SK-N-MC (cell line): ENCODE measurements at regions not wholly inside any gene's neighbourhood (a gene's known extent, or its start where the extent isn't known, plus 50 kb on each side); places are given as distances from the start of the nearest gene placed in this dataset.

Experiments
- DNase-seq: peaks from one replicate; pipeline ENCODE4 v3.0.0-alpha.2; 2011; ENCODE audit warnings: low read depth, low spot score
- H3K27ac ChIP-seq: fragments of 200-600 bp; sonication (generic); 2 replicates; pipeline ENCODE4 v1.5.1; 2016; ENCODE audit warnings: mixed run types
- H3K36me3 ChIP-seq: fragments of 200-600 bp; sonication (generic); 2 replicates; pipeline ENCODE4 v1.6.1; 2017; ENCODE audit warnings: antibody characterized with exemption, low read length, mixed read lengths; ENCODE audit not compliant: insufficient read depth
- H3K4me3 ChIP-seq: fragments of 200-600 bp; sonication (generic); 2 replicates; pipeline ENCODE4 v1.5.1; 2016
- H3K9ac ChIP-seq: fragments of 200-600 bp; sonication (generic); 2 replicates; pipeline ENCODE4 v1.8.0; 2017; ENCODE audit warnings: mixed run types, mixed read lengths; ENCODE audit not compliant: insufficient read length
- H3K9me3 ChIP-seq: fragments of 200-600 bp; sonication (generic); 2 replicates; pipeline ENCODE4 v1.6.1; 2017; ENCODE audit warnings: low read depth, mild to moderate bottlenecking, antibody characterized with exemption, low read length, moderate library complexity, mixed read lengths
- EZH2 ChIP-seq: fragments of 200-600 bp; sonication (generic); IDR thresholded peaks from one replicate; pipeline ENCODE4 v1.6.1; 2017; ENCODE audit warnings: antibody characterized with exemption
- FOXP2 ChIP-seq: optimal IDR thresholded peaks from 2 replicates; pipeline ENCODE3; 2011; ENCODE audit warnings: mild to moderate bottlenecking, moderate library complexity; ENCODE audit not compliant: insufficient read depth; ENCODE audit errors: extremely low read length, control extremely low read depth
- POLR2AphosphoS5 ChIP-seq: IDR thresholded peaks from 2 replicates; pipeline ENCODE4 v1.6.1; 2012; ENCODE audit warnings: mild to moderate bottlenecking, low read depth, low read length, borderline replicate concordance

DNA sequence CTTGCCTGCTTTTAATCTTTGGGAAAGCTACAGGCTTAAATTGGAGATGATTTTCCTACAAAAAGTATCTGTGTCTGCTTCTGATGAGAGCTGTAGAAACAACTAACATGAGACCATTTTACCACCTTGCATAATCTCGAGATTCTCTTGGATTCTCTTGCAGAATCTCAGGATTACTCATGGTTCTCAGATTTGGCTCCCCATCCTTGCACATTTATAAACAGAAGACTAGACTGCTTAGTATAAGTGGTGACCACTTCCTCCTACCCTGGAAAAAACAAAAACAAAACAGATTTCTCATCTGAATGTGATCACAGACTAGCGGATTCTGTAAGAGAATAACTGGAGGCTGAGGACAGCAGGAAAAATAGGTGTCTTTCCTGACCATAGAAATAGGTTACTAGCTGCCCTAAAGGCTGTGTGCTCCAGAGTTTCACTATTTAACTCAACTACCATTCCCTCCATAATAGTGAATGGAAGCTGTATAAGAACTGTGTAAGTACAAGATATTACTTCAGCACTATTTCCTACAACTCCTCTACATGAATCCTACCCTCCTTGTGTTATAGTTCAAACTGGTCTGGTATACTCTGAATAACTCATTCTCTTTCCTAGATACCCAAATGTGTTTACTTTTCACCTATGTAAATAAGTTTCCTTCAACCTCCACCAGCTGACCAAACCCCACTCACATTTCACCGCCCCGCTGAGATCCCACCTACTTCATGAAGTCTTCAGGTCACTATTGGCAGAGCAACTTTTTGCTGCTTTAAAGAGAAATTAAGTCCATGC, 122.2 kb upstream of the C2CD4B start:
- TF ChIP-seq POLR2AphosphoS5, result no peak
- no peak for TF ChIP-seq EZH2
- no peak for TF ChIP-seq FOXP2
- no peak overlapping the region for H3K9ac ChIP-seq
- no peak for DNase-seq
- no peak overlapping the region for H3K27ac ChIP-seq
- no peaks in the 10 kb centered on the region for H3K36me3 ChIP-seq
- H3K4me3 ChIP-seq, result no peak overlapping the region
- no peaks in the 10 kb centered on the region for H3K9me3 ChIP-seq

GRCh38 chr15:62288361-62289017, 123.4 kb upstream of the C2CD4B start:
- Histone ChIP-seq H3K27ac (no peak overlapping the region), H3K4me3 (no peak overlapping the region), H3K9me3 (no peaks in the 10 kb centered on the region), H3K9ac (no peak overlapping the region), H3K36me3 (no peaks in the 10 kb centered on the region)
- DNase-seq, result no peak
- no peak for TF ChIP-seq POLR2AphosphoS5
- TF ChIP-seq EZH2, result no peak
- TF ChIP-seq FOXP2, result no peak

GRCh38 chr15:62291262-62291661, 126.2 kb upstream of the C2CD4B start:
- Histone ChIP-seq H3K9me3 (no peaks in the 10 kb centered on the region), H3K27ac (no peak overlapping the region), H3K9ac (no peak overlapping the region), H3K4me3 (no peak overlapping the region), H3K36me3 (no peaks in the 10 kb centered on the region)
- DNase-seq, result no peak
- no peak for TF ChIP-seq POLR2AphosphoS5
- TF ChIP-seq FOXP2, result no peak
- no peak for TF ChIP-seq EZH2

- H3K9ac ChIP-seq, result no peak overlapping the region
- no peaks in the 10 kb centered on the region for H3K36me3 ChIP-seq
- H3K4me3 ChIP-seq, result no peak overlapping the region
- H3K9me3 ChIP-seq, result no peaks in the 10 kb centered on the region
- DNase-seq, result no peak
- TF ChIP-seq POLR2AphosphoS5 (no peak), EZH2 (no peak), FOXP2 (no peak)
- no peak overlapping the region for H3K27ac ChIP-seq
Observed at GRCh38 chr15:62296756-62297507, 131.8 kb upstream of the C2CD4B start.

- Histone ChIP-seq H3K9ac (no peak overlapping the region), H3K36me3 (no peaks in the 10 kb centered on the region), H3K9me3 (no peaks in the 10 kb centered on the region), H3K27ac (no peak overlapping the region), H3K4me3 (no peak overlapping the region)
- TF ChIP-seq EZH2, result no peak
- DNase-seq, result no peak
Observed at GRCh38 chr15:62297522-62297921, 132.4 kb upstream of the C2CD4B start.

DNA sequence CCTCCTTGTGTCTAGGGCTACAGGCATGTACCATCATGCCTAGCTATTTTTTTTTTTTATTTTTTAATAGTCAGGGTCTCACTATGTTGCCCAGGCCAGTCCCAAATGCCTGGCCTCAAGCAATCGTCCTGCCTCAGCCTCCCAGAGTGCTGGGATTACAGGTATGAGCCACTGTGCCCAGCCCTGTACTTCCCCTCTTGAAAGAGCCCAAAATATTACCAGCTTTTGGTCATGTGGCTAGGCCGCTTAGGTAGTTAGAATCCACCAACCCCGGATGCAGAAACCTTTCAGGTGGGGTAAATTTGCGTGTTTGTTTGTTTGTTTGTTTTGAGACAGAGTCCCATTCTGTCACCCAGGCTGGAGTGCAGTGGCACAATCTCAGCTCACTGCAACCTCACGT, 132.8 kb upstream of the C2CD4B start:
- DNase-seq, result no peak

DNA sequence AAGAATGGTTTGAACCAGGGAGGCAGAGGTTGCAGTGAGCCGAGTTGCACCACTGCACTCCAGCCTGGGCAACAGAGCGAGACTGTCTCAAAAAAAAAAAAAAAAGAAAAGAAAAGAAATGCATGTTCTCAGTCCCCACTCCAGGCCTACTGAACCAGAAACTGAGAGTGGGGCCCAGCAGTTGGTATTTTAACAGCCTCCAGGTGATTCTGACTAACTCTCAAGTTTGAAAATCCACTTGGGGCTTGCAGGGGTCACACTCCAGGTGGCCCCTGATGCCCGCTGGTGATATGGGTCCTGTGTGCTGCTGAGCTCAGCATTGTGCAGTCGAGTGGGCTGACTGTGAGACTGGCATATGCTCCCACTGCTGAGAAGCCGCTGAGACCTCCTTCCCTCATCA, 133.7 kb upstream of the C2CD4B start:
- Histone ChIP-seq H3K4me3 (no peak overlapping the region), H3K36me3 (no peaks in the 10 kb centered on the region), H3K9me3 (no peaks in the 10 kb centered on the region), H3K27ac (no peak overlapping the region), H3K9ac (no peak overlapping the region)
- TF ChIP-seq EZH2 (no peak), FOXP2 (no peak), POLR2AphosphoS5 (no peak)
- no peak for DNase-seq

More for the DNA sequence above, 132.8 kb upstream of the C2CD4B start:
- TF ChIP-seq EZH2, result no peak
- TF ChIP-seq POLR2AphosphoS5, result no peak
- TF ChIP-seq FOXP2, result no peak
- Histone ChIP-seq H3K27ac (no peak overlapping the region), H3K4me3 (no peak overlapping the region), H3K36me3 (no peaks in the 10 kb centered on the region), H3K9me3 (no peaks in the 10 kb centered on the region), H3K9ac (no peak overlapping the region)

GRCh38 chr15:62299541-62299940, 134.5 kb upstream of the C2CD4B start:
- no peaks in the 10 kb centered on the region for H3K36me3 ChIP-seq
- H3K4me3 ChIP-seq, result no peak overlapping the region
- TF ChIP-seq EZH2 (no peak), POLR2AphosphoS5 (no peak), FOXP2 (no peak)
- H3K9me3 ChIP-seq, result no peaks in the 10 kb centered on the region
- no peak overlapping the region for H3K9ac ChIP-seq
- DNase-seq, result no peak
- no peak overlapping the region for H3K27ac ChIP-seq
